NCI-H510A (cell line): ENCODE measurements at regions not wholly inside any gene's neighbourhood (a gene's known extent, or its start where the extent isn't known, plus 50 kb on each side); places are given as distances from the start of the nearest gene placed in this dataset.

Source experiments
- DNase-seq: peaks from one replicate; lab custom pipeline; 2025; lab: John Stamatoyannopoulos, UW

DNA sequence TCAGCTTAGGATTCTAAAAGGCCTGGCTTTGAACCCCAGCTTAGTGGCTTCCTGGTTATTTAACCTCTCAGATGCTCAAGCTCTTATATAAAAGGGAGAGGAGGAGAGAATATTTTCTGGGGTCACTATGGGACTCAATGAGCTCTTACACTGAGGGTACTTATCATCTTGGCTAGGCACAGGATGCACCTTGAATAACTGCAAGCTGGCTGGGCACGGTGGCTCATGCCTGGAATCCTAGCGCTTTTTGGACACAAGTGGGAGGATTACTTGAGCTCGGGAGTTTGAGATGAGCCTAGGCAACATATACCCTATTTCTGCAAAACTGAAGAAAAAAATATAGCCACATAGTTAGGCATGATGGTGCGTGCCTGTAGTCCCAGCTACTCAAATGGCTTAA lies 665.3 kb upstream of the RBFOX1 start:
- no peak for DNase-seq

DNA sequence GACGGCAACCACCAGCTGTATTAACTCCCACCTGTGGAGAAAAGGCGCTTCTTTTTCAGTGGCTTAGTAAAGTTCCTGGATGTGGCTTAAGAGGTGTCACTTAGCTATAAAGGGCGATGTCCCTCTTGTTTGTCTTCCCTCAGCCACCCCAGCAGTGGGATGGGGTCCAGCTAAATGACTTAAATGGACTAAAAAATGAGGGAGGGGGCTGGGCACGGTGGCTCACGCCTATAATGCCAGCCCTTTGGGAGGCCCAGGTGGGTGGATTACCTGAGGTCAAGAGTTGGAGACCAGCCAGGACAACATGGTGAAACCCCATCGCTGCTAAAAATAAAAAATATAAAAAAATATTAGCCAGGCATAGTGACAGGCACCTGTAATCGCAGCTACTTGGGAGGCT lies 667.5 kb upstream of the RBFOX1 start:
- DNase-seq = no peak

DNA sequence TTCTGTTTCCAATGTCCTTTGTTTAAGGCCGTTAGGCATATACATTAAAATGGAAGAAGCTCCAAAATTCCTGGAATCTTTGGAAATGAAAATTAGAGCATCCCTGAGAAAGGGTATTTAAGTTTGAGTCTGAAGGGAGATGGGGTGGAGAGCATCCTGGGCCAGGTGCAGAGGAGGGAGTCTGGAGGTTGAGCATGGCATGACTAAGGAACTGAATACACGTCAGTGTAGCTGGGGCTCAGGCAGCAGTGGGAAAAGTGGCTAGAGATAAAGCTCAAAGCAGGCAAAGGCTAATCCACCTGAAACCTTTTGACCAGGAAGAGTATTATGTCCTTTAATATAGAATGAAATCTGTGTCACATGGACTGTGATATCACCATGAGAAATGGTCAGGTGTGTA lies 669.0 kb upstream of the RBFOX1 start:
- no peak for DNase-seq

DNA sequence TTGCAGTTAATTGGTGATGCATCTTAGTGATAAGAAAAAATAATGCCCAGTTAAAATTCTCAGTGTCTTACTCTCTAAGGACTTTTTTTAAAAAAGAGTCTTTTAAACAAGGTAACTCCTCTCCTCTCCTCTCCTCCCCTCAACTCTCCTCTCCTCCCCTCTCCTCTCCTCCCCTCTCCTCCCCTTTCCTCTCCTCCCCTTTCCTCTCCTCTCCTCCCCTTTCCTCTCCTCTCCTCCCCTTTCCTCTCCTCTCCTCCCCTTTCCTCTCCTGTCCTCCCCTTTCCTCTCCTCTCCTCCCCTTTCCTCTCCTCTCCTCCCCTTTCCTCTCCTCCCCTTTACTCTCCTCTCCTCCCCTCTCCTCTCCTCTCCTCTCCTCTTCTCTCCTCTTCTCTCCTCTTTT lies 675.9 kb upstream of the RBFOX1 start:
- no peak for DNase-seq

DNA sequence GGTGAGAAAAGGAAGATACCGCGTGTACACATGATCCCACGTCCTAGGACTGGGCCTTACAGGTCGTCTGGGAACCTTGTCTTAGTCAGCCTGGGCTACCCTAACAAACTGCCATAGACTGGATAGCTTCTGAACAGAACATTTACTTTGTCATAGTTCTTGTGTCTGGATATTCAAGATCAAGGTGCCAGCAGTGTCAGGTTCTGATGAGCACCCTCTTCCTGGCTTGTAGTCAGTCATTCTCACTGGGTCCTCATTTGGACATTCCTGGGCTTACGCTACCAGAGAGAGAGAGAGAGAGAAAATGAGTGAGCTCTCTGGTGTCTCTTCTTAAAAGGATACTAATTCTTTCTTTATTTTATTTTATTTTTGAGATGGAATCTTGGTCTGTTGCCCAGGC lies 685.8 kb upstream of the RBFOX1 start:
- DNase-seq = no peak

DNA sequence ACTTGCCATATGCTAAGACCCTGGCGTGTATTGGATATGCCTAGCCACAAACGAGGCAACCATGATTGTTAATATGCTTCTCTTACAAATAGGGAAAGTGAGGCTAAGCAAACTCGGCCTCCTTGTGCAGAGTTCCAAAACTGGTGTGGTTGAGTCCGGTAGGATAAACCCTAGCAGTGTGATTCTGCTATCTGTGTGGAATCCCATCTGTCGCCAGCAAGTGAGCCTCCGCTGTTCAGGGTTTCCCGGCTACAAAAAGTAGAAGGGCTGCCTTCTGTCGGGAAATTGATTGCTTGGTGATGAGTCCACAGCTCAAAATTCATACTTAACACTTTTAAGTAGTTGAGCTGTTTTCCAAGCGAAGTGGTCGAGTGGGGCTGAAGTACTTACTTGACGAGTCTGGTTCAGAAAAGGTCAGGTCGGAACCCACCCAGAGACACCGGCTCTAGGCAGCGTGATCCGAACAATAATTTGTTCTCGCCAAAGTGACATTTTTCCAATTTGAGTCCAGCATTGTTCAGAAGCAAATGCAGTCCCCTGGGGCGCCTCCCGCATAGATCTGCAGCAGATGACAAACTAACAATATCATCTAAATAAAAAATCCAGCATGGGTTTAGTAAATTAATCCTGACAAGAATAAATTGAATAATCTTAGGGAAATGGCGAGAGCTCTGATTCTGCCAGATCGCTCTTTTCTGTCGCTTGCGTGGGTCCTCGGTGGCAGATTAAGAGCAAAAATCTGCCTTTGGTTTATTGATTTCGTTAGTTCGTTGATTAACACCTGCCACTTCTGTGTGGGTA lies 686.7 kb upstream of the RBFOX1 start:
- no peak for DNase-seq

DNA sequence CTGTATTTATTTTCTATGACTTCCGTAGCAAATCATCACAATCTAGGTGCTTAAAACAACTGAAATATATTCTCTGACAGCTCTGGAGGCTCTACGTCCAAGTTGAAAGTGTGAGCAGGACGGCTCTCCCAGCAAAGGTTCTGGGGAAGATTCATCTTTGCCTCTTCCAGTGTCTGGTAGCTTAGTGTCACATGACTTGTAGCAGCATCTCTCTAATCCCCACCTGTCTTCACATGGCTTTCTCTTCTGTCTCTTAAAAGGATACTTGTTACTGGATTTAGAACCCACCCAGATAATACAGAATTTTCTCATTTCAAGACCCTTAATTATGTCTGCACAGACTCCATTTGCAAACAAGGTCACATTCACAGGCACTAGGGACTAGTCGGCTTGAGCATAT lies 687.7 kb upstream of the RBFOX1 start:
- DNase-seq = no peak

DNA sequence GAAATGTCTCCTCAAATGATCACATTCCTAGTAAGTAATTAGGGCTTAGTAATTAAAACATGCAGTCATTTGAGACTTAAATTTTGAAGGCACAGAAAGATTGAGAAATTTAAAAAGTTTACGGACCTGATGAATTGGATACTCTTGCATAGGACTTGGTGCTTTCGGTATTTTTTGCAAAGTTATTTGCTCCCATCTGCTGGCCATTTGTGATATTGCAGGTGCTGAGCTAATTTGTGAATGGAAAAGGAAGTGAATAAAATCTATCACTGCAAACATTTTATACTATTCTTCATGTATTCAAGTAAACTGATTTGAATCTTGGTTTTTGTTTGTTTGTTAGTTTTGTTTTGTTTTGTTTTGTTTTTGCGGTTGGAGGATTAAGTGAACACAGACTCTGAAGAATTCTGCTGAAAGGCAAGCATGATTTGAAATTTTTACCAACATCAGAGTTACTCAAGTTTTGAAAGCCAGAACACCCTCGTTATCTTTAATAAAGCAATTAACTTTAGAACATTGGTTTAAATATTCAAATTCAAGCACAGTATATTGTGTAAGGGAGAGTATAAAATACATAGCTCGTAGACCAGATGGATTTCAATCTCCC lies 689.5 kb upstream of the RBFOX1 start:
- no peak for DNase-seq

DNA sequence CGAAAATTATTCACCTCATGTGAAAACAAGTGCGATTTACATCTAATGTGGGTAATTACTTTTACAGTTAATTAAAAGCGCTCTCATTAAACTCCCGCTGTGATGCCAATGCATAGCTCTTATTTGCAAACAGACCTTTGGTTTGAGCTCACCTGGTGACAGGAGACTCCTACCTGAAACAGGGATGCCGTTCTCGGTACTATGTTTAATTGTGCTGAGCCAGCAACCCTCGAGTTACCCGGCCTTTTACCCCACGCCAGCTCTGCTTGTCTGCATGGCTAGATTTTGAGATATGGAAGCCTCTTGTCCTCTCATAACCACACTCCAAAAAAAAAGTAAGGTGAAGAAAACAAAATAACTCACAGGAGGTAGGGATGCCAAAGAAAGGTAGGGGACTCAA lies 690.4 kb upstream of the RBFOX1 start:
- DNase-seq = no peak

DNA sequence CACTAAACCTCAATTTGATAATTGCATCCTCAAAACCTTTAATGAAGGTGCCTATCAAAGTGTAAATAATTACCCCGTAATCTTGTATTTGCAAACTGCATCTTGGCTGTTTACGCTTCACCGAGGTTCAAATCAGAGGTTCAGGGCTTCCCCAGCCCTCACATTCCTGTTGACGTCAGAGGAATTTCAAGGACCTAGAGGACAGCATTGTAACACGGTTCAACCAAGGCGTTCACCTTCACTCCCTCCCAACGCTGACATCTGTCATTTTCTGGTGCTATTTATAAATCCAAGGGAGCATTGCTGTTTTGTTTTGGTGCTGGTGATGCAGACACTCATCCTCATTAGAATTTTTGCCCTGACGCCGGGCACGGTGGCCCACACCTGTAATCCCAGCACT lies 691.6 kb upstream of the RBFOX1 start:
- DNase-seq = no peak

DNA sequence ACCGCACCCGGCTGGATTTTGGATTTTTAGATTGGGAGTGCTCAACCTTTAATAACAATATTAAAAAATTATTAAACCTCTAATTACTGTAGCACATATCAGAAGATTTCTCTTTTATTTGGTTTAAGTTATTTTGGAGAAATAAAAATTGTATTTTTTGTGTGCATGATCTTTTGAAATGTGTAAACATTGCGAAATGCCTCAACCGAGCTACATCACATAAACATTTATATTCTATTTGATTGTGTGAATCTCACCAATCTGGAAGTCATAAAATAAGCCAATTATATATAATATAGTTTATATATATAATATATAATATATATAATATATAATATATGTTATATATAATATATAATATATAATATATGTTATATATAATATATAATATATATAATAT lies 696.2 kb upstream of the RBFOX1 start:
- DNase-seq = no peak

DNA sequence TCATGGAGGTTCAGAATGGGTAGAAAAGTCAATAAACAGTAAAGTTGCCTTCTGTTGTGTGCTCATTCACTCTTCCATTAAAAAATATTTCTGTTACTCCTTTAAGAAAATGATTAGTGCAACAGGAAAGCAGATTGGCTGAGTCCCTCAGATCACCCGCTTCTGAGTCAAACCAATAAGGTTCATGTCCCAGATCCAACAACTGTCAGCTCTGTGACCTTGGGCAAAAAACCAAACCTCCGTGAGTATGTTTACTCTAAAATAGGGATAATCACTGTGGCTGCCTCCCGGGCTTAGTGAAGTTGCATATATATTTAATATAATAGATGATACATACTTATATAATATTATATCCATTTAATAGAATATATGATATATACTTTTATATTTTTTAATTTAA lies 698.5 kb upstream of the RBFOX1 start:
- no peak for DNase-seq

DNA sequence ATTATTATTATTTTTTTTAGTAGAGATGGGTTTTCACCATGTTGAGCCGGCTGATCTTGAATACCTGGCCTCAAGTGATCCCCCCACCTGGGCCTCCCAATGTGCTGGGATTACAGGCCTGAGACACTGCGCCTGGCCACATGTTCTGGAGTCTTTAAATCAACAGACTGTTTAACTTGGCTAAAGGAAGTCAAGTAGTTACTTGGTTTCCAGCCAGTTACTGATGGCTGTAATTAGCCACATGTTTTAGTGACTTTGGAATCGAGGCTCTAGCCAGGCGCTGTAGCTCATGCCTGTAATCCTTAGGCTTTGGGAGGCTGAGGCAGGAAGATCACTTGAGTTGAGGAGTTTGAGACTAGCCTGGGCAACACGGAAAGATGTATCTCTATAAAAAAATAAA lies 699.2 kb upstream of the RBFOX1 start:
- DNase-seq = no peak

DNA sequence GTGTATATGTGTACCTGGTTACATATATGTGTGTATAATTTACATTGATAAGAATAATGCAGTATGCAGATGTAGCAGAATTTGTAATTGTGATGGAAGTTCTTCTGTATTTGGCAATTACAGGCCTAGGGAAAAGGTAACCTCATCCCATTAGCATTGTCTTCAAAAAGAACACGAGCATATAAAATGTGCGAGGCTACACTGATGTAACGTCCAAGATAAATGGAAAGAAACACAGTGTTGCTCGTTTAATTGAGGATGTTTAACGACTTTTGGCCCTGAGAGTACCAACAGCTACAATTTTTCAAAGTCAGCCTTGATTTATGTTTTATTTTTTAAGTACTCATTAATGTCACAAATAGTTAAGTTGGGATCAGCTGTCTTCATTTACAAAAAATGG lies 703.5 kb upstream of the RBFOX1 start:
- no peak for DNase-seq

DNA sequence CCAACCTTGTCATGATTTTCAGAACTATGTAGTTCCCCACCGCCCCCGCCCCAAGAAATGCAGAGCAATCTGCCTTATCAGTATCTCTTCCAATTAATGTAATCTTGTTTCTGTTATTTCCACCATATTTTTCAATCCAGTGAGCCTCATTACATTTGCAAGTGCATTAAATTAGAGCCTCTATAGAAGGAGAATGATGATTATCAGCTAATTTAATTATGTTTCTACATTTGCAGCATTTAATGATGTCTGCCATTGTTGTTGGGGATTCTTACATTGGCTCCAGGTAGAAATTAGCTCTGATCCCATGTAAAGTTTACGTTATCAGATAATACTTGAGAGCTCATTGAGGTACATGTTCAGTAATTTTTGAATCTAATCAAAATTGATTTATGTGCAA lies 707.0 kb upstream of the RBFOX1 start:
- no peak for DNase-seq

DNA sequence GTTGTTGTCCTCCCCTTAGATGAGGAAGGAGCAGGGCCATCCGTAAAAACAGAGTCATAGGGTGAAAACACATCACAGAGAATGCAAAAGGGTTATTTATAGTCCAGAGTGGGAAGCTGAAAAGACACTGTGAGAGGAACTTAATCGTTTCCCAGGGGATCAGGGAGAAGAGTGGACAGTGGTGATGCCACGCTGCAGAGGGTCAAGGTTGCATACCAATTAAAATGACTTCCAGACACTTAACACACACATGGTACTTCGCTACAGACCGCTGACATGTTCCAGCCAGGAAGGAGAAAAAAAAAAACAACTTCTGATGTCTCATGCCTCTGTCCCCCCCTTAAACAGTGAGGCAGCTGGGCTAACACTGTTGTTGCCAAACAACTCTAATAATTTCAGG lies 713.8 kb upstream of the RBFOX1 start:
- DNase-seq = no peak

DNA sequence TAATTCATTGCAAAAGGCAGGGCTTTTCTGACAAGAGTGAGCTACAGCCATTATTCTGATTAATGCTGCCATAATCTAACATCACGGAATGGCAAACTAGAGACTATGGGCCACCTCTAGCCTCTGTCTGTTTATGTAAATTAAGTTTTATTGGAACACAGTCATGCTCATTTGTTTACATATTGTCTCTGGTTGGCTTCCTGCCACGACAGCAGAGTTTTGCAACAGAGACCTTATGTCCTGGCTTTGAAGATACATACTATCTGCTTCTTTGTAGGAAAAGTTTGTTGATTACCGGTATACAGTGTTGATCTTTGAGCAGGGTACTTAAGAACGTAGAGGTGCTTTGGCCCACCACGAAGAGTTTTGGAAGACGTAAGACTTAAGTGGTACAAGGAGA lies 715.9 kb upstream of the RBFOX1 start:
- DNase-seq = no peak

DNA sequence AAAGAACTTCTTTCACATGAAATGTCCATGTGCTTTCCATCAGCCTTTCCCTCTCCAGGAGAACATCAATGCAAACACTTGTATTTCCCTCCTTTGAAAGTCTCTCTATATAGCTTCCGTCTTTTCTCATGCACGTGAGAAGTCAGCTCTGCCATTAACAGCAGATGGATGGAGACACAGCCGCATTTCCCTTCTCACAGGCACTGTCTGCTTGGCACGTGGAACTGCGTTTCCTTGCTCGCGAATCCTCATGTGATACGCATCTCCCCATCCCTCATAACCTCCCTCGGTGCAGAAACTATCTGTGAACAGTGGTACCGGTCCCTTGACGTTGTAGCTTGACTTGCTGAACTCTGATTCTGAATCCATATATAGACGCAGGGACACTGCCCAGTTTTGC lies 717.0 kb upstream of the RBFOX1 start:
- DNase-seq = no peak

DNA sequence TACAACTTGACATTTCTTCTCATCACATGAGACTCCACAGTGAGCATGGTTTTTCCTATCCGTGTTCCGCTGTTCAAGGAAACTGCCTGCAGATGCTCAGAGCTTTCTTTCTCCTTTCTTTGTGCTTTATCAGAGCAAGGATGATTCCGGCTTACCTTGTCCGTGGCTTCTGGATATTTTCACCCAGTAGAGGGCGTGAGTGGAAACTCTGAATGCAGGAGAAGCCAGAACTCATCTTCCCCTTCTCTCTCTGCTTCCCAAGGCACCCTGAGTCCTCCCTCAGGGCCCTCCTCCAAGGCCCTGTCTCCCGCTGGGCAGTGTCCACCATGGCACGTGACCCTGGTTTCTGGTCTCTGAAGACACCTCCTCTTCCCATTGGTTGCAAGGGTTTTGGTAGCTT lies 721.1 kb upstream of the RBFOX1 start:
- DNase-seq = no peak

DNA sequence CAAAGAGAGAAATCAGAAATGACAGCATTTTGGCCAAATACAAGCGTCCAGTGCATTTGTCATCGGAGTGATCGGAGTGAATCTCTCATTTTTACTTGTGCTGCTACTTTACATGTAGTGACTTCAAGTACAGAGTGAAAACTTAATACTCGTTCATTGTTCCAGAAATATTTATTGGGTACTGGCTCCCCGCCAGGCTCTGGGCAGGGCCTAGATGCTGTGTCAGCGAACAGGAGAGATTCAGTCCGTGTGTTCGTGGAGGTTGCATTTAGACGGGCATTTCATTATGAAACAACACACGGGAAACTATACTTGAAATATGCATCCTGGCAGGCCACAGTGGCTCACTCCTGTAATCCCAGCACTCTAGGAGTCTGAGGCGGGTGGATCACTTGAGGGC lies 727.2 kb upstream of the RBFOX1 start:
- DNase-seq = no peak

DNA sequence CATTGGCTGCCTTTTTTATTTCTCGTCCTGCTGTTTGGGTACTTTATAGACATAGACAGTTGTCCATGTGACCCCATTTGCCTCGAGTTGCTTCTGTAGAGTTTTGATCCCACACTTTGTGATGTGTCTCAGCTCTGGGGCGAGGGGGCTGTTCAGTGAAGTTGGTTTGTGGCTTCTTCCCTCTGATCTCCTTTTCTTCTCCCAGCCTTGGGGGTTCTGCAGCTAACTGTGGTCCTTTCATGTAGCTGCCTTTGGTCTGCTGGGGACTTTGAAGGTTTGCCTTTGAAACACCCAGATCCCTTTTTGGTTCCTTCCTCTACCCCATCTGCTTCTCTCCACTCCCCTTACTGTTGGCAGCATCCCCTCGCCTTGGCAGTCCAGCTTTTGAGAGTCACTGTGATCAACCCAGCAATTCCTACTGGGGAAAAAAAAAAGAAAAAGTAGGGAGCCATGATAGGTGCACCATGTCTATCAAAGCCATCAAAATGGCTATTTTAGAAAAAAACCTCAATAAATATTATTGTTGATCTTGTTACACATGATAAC lies 728.8 kb upstream of the RBFOX1 start:
- no peak for DNase-seq

DNA sequence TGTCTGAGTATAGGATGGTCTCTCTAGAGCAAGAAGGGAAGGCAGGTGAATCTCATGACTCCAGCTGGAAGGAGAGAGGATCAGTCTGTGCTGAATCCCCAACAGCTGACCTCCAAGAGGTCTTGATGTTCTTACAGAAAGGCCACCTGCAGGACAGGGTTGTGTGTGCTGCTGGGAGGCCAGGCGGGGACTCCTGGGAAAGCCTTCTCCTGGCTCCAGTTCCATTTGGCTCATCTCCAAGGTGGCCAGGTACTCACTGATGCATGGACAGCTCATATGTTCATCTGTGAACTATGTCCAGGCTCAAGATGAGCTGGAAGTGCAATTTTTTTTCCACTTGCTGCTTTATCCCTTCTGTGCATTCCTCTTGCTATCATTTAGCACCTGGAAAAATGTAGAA lies 730.2 kb upstream of the RBFOX1 start:
- no peak for DNase-seq

DNA sequence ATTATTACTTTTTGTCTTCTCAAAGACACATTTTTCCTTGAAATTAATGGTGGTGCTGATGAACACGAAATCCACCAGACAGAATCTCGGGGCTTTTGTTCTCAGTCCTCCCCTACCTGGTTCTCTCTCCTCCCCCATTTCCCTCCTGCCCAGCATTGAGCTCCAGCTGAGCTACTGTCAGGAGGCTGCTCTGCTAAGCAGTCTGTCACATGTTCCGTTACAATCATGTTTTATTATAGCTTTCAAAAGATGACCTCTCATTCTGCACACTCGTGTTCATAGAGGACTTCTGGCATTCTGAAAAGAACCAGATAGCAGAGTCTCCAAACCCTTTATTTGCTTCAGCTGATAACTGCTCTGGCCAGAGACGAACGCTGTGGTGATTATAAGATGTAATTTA lies 732.5 kb upstream of the RBFOX1 start:
- no peak for DNase-seq

DNA sequence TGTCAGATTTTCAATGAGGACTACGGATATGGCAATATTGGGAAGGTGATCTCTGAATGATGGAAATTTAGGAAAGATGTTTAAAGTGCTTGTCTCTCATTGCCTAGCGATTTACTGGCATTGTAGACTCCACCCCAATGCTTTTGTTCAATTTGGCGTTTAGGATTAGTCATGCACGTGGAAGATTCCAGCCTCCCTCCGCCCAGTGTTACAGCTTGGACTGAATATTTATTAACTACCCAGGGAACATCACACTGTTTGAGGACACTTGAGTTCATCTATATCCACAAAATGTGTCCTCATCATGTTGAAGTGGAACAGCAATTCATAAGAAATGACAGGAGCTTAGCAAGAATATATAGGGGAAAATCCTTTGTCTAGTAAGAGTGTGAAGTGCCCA lies 738.8 kb upstream of the RBFOX1 start:
- no peak for DNase-seq
